ENCODE measurements at regions not wholly inside any gene's neighbourhood (a gene's known extent, or its start where the extent isn't known, plus 50 kb on each side); places are given as distances from the start of the nearest gene placed in this dataset.

GRCh38 chr10:125266966-125267365, 106.6 kb upstream of the CTBP2 start:
- no peak overlapping the region for H3K4me2 ChIP-seq
- FAIRE-seq: no peak
- H3K27ac ChIP-seq: no peak overlapping the region
- no peak for ATAC-seq
- WGBS (ENCODE audit: missing lambda C conversion rate): 77% methylated on average over 13 of the region's 13 CpGs
- CTCF ChIA-PET: no interaction called here
- H3K4me1 ChIP-seq: peaks cover 18% of the 10 kb centered on the region
- no peak for DNase-seq (ENCODE audit: low read depth in 1 of 2, low spot score in 1 of 2)
- TF ChIP-seq RFX5 (IDR thresholded peaks at IDR 0.05): no peak
- no peak for TF ChIP-seq PBX3 (IDR thresholded peaks at IDR 0.05)
- TF ChIP-seq JUN (IDR thresholded peaks at IDR 0.05): no peak
- TF ChIP-seq EHMT2 (IDR thresholded peaks at IDR 0.05; ENCODE audit: low read depth): no peak
- TF ChIP-seq ZC3H11A (IDR thresholded peaks at IDR 0.05): no peak
- TF ChIP-seq MYC (IDR thresholded peaks at IDR 0.05; ENCODE audit: borderline replicate concordance, low read length): no peak
- TF ChIP-seq GATA3 (IDR thresholded peaks at IDR 0.05; ENCODE audit: borderline replicate concordance): no peak
- TF ChIP-seq SMC3 (IDR thresholded peaks at IDR 0.05): no peak
- TF ChIP-seq RNF2 (IDR thresholded peaks at IDR 0.05; ENCODE audit: borderline replicate concordance, low read depth): no peak
- TF ChIP-seq USF2 (IDR thresholded peaks at IDR 0.05): no peak
- no peak for TF ChIP-seq CEBPB (IDR thresholded peaks at IDR 0.05)
- TF ChIP-seq EP300 (IDR thresholded peaks at IDR 0.05): no peak
- TF ChIP-seq E2F6 (IDR thresholded peaks at IDR 0.05; ENCODE audit: borderline replicate concordance, low read depth): no peak
- TF ChIP-seq TFCP2L1 (CRISPR knock-in tag; IDR thresholded peaks at IDR 0.05): no peak
- TF ChIP-seq RCOR1 (IDR thresholded peaks at IDR 0.05; ENCODE audit: low read depth, low read length): no peak
- TF ChIP-seq EHF (CRISPR knock-in tag; IDR thresholded peaks at IDR 0.05): no peak
- no peak for TF ChIP-seq ATOH8 (CRISPR knock-in tag; IDR thresholded peaks at IDR 0.05; ENCODE audit: low read depth)
- TF ChIP-seq HDAC2 (IDR thresholded peaks at IDR 0.05): no peak
- no peak for TF ChIP-seq POLR2A (IDR thresholded peaks at IDR 0.05; ENCODE audit: low read length)
- TF ChIP-seq ZSCAN20 (CRISPR knock-in tag; IDR thresholded peaks at IDR 0.05): no peak
- no peak overlapping the region for H3K4me3 ChIP-seq
- no peaks in the 10 kb centered on the region for H3K9me3 ChIP-seq
- POLR2A ChIA-PET: no interaction called here

- TF ChIP-seq CBX8 (IDR thresholded peaks at IDR 0.05) (no peak), RFX5 (IDR thresholded peaks at IDR 0.05) (no peak), CEBPB (IDR thresholded peaks at IDR 0.05) (no peak), REST (IDR thresholded peaks at IDR 0.05) (no peak), ZSCAN20 (CRISPR knock-in tag; IDR thresholded peaks at IDR 0.05) (no peak), POLR2AphosphoS2 (conservative IDR thresholded peaks at IDR 0.05; ENCODE audit: low read length) (no peak), ESRRA (IDR thresholded peaks at IDR 0.05; ENCODE audit: borderline replicate concordance, low read length) (no peak), ELK1 (IDR thresholded peaks at IDR 0.05; ENCODE audit: low read depth, low read length) (no peak)
- 66% methylated on average over 13 of the region's 14 CpGs for WGBS (ENCODE audit: missing lambda C conversion rate)
- CTCF ChIA-PET: no interaction called here
- no peak overlapping the region for H3K4me3 ChIP-seq
- DNase-seq (ENCODE audit: low read depth in 1 of 2, low spot score in 1 of 2) (no peak), FAIRE-seq (no peak), ATAC-seq (no peak)
- H3K4me2 ChIP-seq: no peak overlapping the region
- H3K27ac ChIP-seq: no peak overlapping the region
- H3K9me3 ChIP-seq: no peaks in the 10 kb centered on the region
- H3K4me1 ChIP-seq: peaks cover 18% of the 10 kb centered on the region
- POLR2A ChIA-PET: no interaction called here
Measured at GRCh38 chr10:125266541-125266940, 106.2 kb upstream of the CTBP2 start.

Data from A549 (cell line).